ENCODE measurements at regions not wholly inside any gene's neighbourhood (a gene's known extent, or its start where the extent isn't known, plus 50 kb on each side); places are given as distances from the start of the nearest gene placed in this dataset.

GRCh38 chr3:127090218-127091160, 102.4 kb upstream of the PRR23E start:
- TF ChIP-seq EZH2 (IDR thresholded peaks at IDR 0.05; ENCODE audit: insufficient read depth, poor library complexity, severe bottlenecking) = no peak
- TF ChIP-seq EZH2phosphoT487 (IDR thresholded peaks at IDR 0.05; ENCODE audit: insufficient read depth, low read depth) = no peak
